ENCODE measurements at regions not wholly inside any gene's neighbourhood (a gene's known extent, or its start where the extent isn't known, plus 50 kb on each side); places are given as distances from the start of the nearest gene placed in this dataset.
A peak's percentile ranks its signal among the peaks of the same experiment; 100 is the strongest.

GRCh38 chr5:57094753-57095683 lies 78.8 kb upstream of the GPBP1 start:
- DNase-seq (ENCODE audit: extremely low read depth, insufficient read length), result no peak
- no peak overlapping the region for H3K4me3 ChIP-seq (replicated peaks; ENCODE audit: low read depth, low read length)
- H3K36me3 ChIP-seq (ENCODE audit: control insufficient read depth, insufficient read depth, low read length), result no peaks in the 10 kb centered on the region
- H3K27me3 ChIP-seq (replicated peaks; ENCODE audit: control insufficient read depth, insufficient read depth, low read length), result no peaks in the 10 kb centered on the region; the same call in 1 of the 2 replicates
- TF ChIP-seq, protein P1, sequence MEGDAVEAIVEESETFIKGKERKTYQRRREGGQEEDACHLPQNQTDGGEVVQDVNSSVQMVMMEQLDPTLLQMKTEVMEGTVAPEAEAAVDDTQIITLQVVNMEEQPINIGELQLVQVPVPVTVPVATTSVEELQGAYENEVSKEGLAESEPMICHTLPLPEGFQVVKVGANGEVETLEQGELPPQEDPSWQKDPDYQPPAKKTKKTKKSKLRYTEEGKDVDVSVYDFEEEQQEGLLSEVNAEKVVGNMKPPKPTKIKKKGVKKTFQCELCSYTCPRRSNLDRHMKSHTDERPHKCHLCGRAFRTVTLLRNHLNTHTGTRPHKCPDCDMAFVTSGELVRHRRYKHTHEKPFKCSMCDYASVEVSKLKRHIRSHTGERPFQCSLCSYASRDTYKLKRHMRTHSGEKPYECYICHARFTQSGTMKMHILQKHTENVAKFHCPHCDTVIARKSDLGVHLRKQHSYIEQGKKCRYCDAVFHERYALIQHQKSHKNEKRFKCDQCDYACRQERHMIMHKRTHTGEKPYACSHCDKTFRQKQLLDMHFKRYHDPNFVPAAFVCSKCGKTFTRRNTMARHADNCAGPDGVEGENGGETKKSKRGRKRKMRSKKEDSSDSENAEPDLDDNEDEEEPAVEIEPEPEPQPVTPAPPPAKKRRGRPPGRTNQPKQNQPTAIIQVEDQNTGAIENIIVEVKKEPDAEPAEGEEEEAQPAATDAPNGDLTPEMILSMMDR (IDR thresholded peaks at IDR 0.05; ENCODE audit: insufficient read depth, low read length, poor library complexity, severe bottlenecking), result peak; percentile 45

GRCh38 chr5:57097526-57097925 lies 76.3 kb upstream of the GPBP1 start:
- no peak for DNase-seq (ENCODE audit: extremely low read depth, insufficient read length)
- TF ChIP-seq, protein P1 (IDR thresholded peaks at IDR 0.05; ENCODE audit: insufficient read depth, low read length, poor library complexity, severe bottlenecking), result no peak
- no peaks in the 10 kb centered on the region; the same call in 1 of the 2 replicates for H3K27me3 ChIP-seq (replicated peaks; ENCODE audit: control insufficient read depth, insufficient read depth, low read length)
- H3K4me3 ChIP-seq (replicated peaks; ENCODE audit: low read depth, low read length), result no peak overlapping the region
- no peaks in the 10 kb centered on the region for H3K36me3 ChIP-seq (ENCODE audit: control insufficient read depth, insufficient read depth, low read length)

GRCh38 chr5:57102189-57102904 lies 71.5 kb upstream of the GPBP1 start:
- no peak for DNase-seq (ENCODE audit: extremely low read depth, insufficient read length)
- Histone ChIP-seq H3K4me3 (replicated peaks; ENCODE audit: low read depth, low read length) (no peak overlapping the region), H3K36me3 (ENCODE audit: control insufficient read depth, insufficient read depth, low read length) (no peaks in the 10 kb centered on the region), H3K27me3 (replicated peaks; ENCODE audit: control insufficient read depth, insufficient read depth, low read length) (no peaks in the 10 kb centered on the region)
- TF ChIP-seq, protein P1 (IDR thresholded peaks at IDR 0.05; ENCODE audit: insufficient read depth, low read length, poor library complexity, severe bottlenecking), result no peak

GRCh38 chr5:57102905-57103255 lies 71.0 kb upstream of the GPBP1 start:
- Histone ChIP-seq H3K36me3 (ENCODE audit: control insufficient read depth, insufficient read depth, low read length) (no peaks in the 10 kb centered on the region), H3K27me3 (replicated peaks; ENCODE audit: control insufficient read depth, insufficient read depth, low read length) (no peaks in the 10 kb centered on the region)

GRCh38 chr5:57103317-57103907 lies 70.4 kb upstream of the GPBP1 start:
- no peak for DNase-seq (ENCODE audit: extremely low read depth, insufficient read length)
- TF ChIP-seq, protein P1 (IDR thresholded peaks at IDR 0.05; ENCODE audit: insufficient read depth, low read length, poor library complexity, severe bottlenecking), result no peak
- H3K27me3 ChIP-seq (replicated peaks; ENCODE audit: control insufficient read depth, insufficient read depth, low read length), result no peaks in the 10 kb centered on the region
- H3K36me3 ChIP-seq (ENCODE audit: control insufficient read depth, insufficient read depth, low read length), result no peaks in the 10 kb centered on the region
- no peak overlapping the region for H3K4me3 ChIP-seq (replicated peaks; ENCODE audit: low read depth, low read length)

More at GRCh38 chr5:57102905-57103255, 71.0 kb upstream of the GPBP1 start:
- TF ChIP-seq, protein P1 (IDR thresholded peaks at IDR 0.05; ENCODE audit: insufficient read depth, low read length, poor library complexity, severe bottlenecking), result no peak
- DNase-seq (ENCODE audit: extremely low read depth, insufficient read length), result no peak
- no peak overlapping the region for H3K4me3 ChIP-seq (replicated peaks; ENCODE audit: low read depth, low read length)
